ENCODE measurements at regions not wholly inside any gene's neighbourhood (a gene's known extent, or its start where the extent isn't known, plus 50 kb on each side); places are given as distances from the start of the nearest gene placed in this dataset.

DNA sequence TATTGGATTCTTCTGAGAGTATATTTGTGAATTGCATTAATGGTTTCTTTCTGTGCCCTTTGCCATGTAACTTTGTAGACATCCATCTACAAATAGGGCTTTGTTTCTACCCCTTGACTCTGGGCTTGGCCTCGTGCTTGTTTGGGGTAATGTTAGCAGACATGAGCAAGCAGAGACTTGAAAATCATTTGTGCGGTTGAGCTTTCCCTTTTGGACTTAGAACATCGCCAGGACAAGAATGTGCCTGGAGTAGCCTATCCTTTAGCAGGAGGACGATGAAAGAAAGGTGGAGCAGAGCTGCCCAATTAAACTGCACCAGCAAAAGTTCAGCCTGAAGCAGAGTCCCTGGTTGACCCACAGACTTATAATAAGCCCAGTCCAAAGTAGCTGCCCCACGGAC lies 785.9 kb downstream of the EPHA4 start:
- TF ChIP-seq, protein P1, sequence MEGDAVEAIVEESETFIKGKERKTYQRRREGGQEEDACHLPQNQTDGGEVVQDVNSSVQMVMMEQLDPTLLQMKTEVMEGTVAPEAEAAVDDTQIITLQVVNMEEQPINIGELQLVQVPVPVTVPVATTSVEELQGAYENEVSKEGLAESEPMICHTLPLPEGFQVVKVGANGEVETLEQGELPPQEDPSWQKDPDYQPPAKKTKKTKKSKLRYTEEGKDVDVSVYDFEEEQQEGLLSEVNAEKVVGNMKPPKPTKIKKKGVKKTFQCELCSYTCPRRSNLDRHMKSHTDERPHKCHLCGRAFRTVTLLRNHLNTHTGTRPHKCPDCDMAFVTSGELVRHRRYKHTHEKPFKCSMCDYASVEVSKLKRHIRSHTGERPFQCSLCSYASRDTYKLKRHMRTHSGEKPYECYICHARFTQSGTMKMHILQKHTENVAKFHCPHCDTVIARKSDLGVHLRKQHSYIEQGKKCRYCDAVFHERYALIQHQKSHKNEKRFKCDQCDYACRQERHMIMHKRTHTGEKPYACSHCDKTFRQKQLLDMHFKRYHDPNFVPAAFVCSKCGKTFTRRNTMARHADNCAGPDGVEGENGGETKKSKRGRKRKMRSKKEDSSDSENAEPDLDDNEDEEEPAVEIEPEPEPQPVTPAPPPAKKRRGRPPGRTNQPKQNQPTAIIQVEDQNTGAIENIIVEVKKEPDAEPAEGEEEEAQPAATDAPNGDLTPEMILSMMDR (IDR thresholded peaks at IDR 0.05; ENCODE audit: insufficient read depth, low read depth, low read length), result no peak
- no peak for TF ChIP-seq EZH2 (IDR thresholded peaks at IDR 0.05; ENCODE audit: insufficient read depth, low read length)
